NCI-H82 treated with DMSO at 0.1 percent for 48 hours (cell line): ENCODE measurements at regions not wholly inside any gene's neighbourhood (a gene's known extent, or its start where the extent isn't known, plus 50 kb on each side); places are given as distances from the start of the nearest gene placed in this dataset.
"Not testable (repeated sequence)": the region's sequence is repeated elsewhere in the genome, so short reads cannot be mapped to it uniquely, and the experiment has no call there.

Source experiments
- DNase-seq: peaks from one replicate; lab custom pipeline; 2025; ENCODE audit not compliant: unreplicated experiment; lab: John Stamatoyannopoulos, UW

GRCh38 chr1:112855152-112855828 is 100.7 kb downstream of the SLC16A1 start:
- no peak for DNase-seq

GRCh38 chr1:112854368-112854984 is 101.5 kb downstream of the SLC16A1 start:
- DNase-seq, result not testable (repeated sequence)

GRCh38 chr1:112853915-112854314 is 102.1 kb downstream of the SLC16A1 start:
- DNase-seq, result not testable (repeated sequence)

GRCh38 chr1:112852934-112853333 is 103.1 kb downstream of the SLC16A1 start:
- no peak for DNase-seq

GRCh38 chr1:112852276-112852675 is 103.7 kb downstream of the SLC16A1 start:
- DNase-seq, result peak; percentile 92

DNA sequence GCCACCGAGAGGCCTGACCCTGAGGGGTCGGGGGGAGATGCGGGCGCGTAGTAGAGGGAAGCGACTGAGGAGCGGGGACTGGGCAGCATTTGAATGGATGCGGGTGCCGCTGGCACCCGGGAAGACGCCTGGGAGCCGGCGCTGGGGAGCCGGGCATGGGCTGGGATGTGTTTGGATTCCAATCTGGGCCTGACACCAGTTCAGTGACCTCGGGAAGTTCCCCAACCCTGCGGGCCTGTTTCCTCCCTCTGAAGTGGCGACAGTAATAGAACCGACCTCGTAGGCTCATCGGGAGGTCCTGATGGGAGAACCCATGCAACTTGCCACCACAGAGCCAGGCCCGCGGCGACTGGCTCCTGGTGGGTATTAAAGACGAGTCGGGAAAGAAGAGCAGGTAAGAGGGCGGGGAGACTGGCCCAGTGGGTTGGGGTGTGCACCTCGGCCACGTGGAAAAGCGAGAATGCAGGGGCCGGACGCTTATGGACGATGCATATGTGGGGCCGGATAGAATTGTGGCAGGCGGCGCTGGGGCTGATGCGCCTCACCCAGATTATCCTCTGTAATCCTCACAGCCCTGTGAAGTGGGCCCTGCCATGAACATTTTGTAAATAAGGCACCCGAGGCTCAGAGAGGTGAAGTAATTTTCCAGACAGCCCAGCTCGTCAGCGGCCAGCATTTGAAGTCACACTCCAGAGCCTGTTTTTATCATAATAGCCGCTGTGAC is 105.8 kb downstream of the SLC16A1 start:
- DNase-seq, result peak; percentile 61

GRCh38 chr1:112849425-112850033 is 106.5 kb downstream of the SLC16A1 start:
- DNase-seq, result peak; percentile 34

DNA sequence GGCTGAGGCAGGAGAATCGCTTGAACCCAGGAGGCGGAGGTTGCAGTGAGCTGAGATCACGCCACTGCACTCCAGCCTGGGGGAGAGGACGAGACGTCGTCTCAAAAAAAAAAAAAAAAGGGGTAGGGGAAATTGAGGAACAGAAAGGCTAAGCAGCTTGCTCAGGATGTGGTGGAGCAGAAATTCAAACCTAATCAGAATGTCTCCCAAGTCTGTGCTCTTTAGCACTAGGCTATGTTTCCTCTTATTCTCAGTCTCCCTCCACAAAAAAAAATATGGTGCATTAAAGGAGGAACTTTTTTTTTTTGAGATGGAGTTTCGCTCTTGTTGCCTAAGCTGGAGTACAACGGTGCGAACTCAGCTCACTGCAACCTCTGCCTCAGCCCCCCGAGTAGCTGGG is 114.2 kb downstream of the SLC16A1 start:
- no peak for DNase-seq

GRCh38 chr1:112840631-112841624 is 115.1 kb downstream of the SLC16A1 start:
- DNase-seq, result peak; percentile 83

DNA sequence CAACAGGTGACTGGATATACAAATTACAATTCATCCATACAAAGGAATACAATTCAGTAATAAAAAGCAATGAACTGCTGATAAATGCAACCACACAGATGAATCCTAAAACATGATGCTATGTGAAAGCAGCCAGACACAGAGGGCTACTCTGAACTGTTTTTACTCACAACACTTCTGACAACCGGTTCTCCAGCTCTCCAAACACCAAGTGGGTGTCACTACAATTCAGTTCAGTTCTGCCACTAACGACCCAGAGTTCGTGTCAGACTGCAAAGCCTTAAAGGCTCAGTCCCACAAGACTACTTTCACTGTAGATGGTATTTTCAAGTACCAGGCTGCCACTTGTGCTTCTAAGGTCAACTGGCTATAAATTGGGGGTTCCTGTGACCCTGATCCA is 119.4 kb downstream of the SLC16A1 start:
- DNase-seq, result no peak

- no peak for DNase-seq
These were observed 118.7 kb upstream of the PPM1J start for GRCh38 chr1:112833806-112834205.

- not testable (repeated sequence) for DNase-seq
These were observed 117.1 kb upstream of the PPM1J start for GRCh38 chr1:112832259-112832658.

DNA sequence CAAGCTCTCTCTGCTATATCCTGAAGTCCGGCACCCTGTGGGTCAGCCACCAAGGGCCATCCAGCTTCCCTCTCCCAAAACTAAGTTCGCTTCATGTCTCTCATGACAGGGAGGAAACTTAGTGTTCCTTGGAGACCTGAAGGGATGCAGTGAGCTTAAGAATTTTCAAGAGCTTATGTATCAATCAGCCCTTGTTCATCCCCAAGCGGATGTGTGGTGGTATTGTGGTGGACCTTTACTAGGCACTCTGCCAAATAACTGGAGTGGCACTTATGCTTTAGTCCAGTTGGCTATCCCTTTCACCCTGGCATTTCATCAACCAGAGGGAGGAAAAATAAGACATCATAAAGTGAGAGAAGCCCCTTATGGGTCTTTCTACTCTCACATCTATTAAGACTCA is 114.6 kb upstream of the PPM1J start:
- DNase-seq, result not testable (repeated sequence)

DNA sequence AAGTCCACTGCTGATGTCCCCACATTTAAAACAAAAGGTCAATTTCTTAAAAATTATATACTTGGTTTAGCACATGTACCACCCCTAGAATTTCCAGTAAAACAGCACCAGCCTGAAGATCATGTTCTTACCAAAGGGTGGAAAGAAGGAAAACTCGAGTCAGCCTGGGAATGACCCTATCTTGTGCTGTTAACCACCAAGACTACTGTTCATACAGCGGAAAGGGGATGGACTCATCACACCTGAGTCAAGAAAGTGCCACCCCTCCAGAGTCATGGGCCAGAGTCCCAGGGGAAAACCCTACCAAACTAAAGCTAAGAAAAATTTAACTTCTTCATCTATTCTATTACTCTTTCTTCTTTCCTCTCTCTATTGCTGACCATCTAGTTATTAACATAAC is 113.6 kb upstream of the PPM1J start:
- no peak for DNase-seq

GRCh38 chr1:112827391-112827790 is 112.3 kb upstream of the PPM1J start:
- not testable (repeated sequence) for DNase-seq

GRCh38 chr1:112826217-112826944 is 111.2 kb upstream of the PPM1J start:
- DNase-seq, result no peak

DNA sequence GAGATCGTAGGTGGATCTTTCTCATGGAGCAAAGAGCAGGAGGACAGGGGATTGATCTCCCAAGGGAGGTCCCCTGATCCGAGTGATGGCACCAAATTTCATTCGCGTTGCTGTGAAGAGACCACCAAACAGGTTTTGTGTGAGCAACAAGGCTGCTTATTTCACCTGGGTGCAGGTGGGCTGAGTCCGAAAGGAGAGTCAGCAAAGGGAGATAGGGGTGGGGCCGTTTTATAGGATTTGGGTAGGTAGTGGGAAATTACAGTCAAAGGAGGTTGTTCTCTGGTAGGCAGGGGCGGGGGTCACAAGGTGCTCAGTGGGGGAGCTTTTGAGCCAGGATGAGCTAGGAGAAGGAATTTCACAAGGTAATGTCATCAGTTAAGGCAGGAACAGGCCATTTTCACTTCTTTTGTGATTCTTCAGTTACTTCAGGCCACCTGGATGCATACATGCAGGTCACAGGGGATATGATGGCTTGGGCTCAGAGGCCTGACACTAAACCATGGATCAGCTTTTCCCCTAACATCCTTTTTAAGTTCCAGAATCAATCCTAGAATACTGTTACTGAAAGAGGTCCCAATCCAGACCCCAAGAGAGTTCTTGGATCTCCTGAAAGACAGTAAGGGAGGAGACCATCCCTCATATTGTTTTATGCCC is 110.6 kb upstream of the PPM1J start:
- not testable (repeated sequence) for DNase-seq

DNA sequence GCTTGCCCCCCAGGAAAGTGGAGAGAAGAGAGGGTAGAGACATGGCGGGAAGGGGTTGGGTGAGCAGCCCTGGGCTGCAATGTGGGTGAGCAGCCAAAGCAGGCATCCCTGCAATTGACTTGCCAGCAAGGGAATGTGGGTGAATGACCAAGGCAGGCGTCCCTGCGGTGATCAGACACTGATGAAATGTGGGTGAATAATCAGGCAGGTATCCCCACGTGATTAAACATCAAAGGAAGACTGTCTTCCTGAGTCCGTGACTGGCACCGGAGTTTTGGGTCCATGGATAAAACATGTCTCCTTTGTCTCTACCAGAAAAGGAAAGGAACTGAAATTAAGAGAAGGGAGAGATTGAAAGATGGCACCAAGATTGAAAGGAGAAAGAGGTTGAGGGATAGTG is 109.9 kb upstream of the PPM1J start:
- not testable (repeated sequence) for DNase-seq
